ENCODE measurements at regions not wholly inside any gene's neighbourhood (a gene's known extent, or its start where the extent isn't known, plus 50 kb on each side); places are given as distances from the start of the nearest gene placed in this dataset.

- no peak for DNase-seq (ENCODE audit: low spot score)
Measured at GRCh38 chrX:69083361-69083760, 81.9 kb downstream of the PJA1 start.

- DNase-seq (ENCODE audit: low spot score) = no peak
Measured at GRCh38 chrX:69082753-69083150, 82.5 kb downstream of the PJA1 start.

- no peak for DNase-seq (ENCODE audit: low spot score)
Measured at GRCh38 chrX:69082055-69082752, 83.0 kb downstream of the PJA1 start.

- no peak for DNase-seq (ENCODE audit: low spot score)
Measured at GRCh38 chrX:69080855-69081465, 84.3 kb downstream of the PJA1 start.

GRCh38 chrX:69079268-69079667, 86.0 kb downstream of the PJA1 start:
- no peak for DNase-seq (ENCODE audit: low spot score)

GRCh38 chrX:69077895-69078455, 87.3 kb downstream of the PJA1 start:
- DNase-seq (ENCODE audit: low spot score) = no peak

- DNase-seq (ENCODE audit: low spot score) = no peak
Measured at GRCh38 chrX:69076088-69076487, 89.2 kb downstream of the PJA1 start.

- DNase-seq (ENCODE audit: low spot score) = no peak
Measured at GRCh38 chrX:69074726-69075125, 90.5 kb downstream of the PJA1 start.

- DNase-seq (ENCODE audit: low spot score) = no peak
Measured at GRCh38 chrX:69073721-69074120, 91.5 kb downstream of the PJA1 start.

GRCh38 chrX:69073241-69073640, 92.0 kb downstream of the PJA1 start:
- DNase-seq (ENCODE audit: low spot score) = no peak

- no peak for DNase-seq (ENCODE audit: low spot score)
Measured at GRCh38 chrX:69072486-69073006, 92.7 kb downstream of the PJA1 start.

GRCh38 chrX:69070949-69071650, 94.2 kb downstream of the PJA1 start:
- no peak for DNase-seq (ENCODE audit: low spot score)

- no peak for DNase-seq (ENCODE audit: low spot score)
Measured at GRCh38 chrX:69069876-69070275, 95.4 kb downstream of the PJA1 start.

GRCh38 chrX:69069086-69069445, 96.2 kb downstream of the PJA1 start:
- no peak for DNase-seq (ENCODE audit: low spot score)

GRCh38 chrX:69068301-69069085, 96.8 kb downstream of the PJA1 start:
- DNase-seq (ENCODE audit: low spot score) = no peak

- no peak for DNase-seq (ENCODE audit: low spot score)
Measured at GRCh38 chrX:69067841-69068240, 97.4 kb downstream of the PJA1 start.

GRCh38 chrX:69066966-69067525, 98.2 kb downstream of the PJA1 start:
- DNase-seq (ENCODE audit: low spot score) = no peak

GRCh38 chrX:69066021-69066757, 99.1 kb downstream of the PJA1 start:
- DNase-seq (ENCODE audit: low spot score) = no peak

GRCh38 chrX:69065451-69065850, 99.8 kb downstream of the PJA1 start:
- DNase-seq (ENCODE audit: low spot score) = no peak

- DNase-seq (ENCODE audit: low spot score) = no peak
Measured at GRCh38 chrX:69063486-69063885, 101.8 kb downstream of the PJA1 start.

- DNase-seq (ENCODE audit: low spot score) = no peak
Measured at GRCh38 chrX:69062493-69062892, 102.8 kb downstream of the PJA1 start.
